Activated CD4-positive, alpha-beta T cell treated with anti-CD3 and anti-CD28 coated beads for 24 hours (primary cell): ENCODE measurements at regions not wholly inside any gene's neighbourhood (a gene's known extent, or its start where the extent isn't known, plus 50 kb on each side); places are given as distances from the start of the nearest gene placed in this dataset.

Experiments
- DNase-seq, 2 donors: peaks; one replicate each; pipeline ENCODE4 v3.0.0-alpha.2; 2020; ENCODE audit warnings: low read depth in 2 of 2

DNA sequence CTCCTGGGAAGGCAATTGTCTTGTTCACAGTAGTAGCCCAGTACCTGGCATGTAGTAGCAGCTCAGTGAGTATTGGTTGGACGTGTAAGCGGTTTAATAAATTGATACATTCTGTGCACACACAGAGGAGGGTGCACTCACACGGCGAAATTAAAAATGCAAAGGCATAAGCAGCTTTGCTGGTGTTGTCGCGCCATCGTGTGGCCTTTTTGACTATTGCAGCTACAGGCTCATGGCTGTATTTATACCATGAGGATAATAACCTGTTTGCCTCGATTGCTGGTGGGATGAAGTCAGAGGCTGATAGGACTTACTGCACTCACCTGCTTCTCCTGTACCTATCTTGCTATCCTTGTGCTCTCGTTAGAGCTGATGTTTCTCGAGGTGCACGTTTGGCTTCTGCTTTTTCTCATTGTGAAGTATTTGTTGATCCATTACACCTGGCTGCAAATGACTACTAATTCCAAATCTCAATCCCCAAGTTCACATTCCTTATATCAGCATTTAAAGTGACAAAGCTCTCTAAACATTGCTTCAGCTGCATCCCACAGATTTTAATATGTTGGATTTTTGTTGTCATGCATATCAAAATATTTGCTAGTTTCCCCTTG, 61.5 kb downstream of the TBXT start:
- DNase-seq = peak; percentile 14 to 74

- no peak for DNase-seq
Observed at GRCh38 chr6:166105341-166106075, 62.1 kb downstream of the TBXT start.

DNA sequence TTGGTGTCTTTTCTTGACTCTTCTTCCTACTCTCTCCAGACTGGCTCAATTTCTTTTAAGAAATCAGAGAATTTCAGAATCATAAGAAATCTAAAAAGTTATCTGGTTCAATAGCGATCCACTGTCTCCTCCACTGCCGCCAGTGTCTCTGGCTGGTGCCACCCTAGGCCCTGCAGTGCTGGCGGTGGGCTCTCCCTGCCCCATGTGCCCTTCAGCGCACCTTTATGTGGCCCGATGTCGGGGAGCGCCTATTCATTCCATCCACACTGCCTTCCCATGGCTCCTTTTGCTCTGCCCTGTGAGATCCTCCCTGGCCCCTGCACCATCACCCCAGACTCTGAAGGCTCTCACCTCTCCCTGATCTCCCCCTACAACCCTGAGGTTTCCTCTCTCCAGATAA, 62.8 kb downstream of the TBXT start:
- DNase-seq = no peak

DNA sequence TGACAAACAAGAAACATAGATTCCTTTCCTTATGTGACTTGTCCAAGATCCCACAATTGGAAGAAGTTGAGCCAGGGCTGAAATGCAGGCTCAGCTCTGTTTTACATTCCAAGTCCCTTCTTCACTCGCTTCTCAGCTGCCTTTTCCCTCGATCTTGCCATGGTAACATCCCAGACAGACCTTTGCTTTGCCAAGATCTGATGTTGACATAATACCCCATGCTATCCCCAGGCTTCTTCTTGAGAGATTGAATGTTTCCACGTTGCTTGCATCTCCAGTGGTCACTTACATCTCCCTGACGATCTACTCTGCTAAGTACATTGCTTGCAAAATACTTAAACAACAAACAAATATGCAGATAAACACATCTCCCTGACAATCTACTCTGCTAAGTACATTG, 63.5 kb downstream of the TBXT start:
- no peak for DNase-seq

GRCh38 chr6:166101819-166102419, 65.7 kb downstream of the TBXT start:
- DNase-seq = no peak

- peak; percentile 8 to 60 for DNase-seq
Observed at GRCh38 chr6:166097914-166098522, 69.6 kb downstream of the TBXT start.

GRCh38 chr6:166087852-166088251, 79.8 kb downstream of the TBXT start:
- no peak for DNase-seq

DNA sequence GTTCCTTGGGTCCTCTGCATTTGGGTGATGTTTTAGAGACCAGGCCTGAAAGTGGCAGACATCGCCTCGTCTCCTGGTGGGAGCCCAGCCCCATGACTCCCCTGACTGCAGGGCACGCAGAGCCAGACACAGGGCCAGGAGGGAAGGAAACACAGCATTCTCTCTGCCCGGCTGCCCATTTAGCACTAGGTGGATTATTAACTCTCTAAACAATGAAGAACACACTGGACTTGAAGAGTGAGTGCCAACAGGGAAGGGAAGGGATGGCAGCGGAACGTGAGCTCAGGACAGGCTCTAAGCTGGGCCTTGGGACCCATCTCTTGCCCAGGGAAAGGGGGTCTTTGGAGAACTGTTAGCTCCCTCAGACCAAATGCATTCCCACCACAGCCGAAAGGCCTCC, 80.4 kb downstream of the TBXT start:
- DNase-seq = no peak

- no peak for DNase-seq
Observed at GRCh38 chr6:166085500-166085899, 82.2 kb downstream of the TBXT start.

- no peak for DNase-seq
Observed at GRCh38 chr6:166084951-166085350, 82.7 kb downstream of the TBXT start.

- no peak for DNase-seq
Observed at GRCh38 chr6:166079841-166080240, 87.8 kb downstream of the TBXT start.

DNA sequence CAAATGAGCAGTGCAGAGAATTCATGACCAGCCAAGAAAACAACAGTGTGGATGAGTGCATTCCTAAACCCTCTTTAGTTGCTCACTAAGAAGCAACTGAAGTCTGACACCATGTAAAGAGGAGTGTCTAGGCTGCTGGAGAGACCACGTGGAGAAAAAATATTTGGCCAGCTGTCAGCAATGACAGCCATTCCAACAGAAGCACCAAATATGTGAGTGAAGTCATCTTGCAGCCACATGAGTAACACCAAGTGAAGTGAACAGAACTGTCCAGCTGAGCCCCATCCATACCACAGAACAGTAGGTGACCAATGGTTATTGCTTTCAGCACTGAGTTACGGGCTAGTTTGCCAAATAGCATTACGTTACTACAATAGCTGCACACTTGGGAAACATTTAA, 89.4 kb downstream of the TBXT start:
- DNase-seq = no peak

DNA sequence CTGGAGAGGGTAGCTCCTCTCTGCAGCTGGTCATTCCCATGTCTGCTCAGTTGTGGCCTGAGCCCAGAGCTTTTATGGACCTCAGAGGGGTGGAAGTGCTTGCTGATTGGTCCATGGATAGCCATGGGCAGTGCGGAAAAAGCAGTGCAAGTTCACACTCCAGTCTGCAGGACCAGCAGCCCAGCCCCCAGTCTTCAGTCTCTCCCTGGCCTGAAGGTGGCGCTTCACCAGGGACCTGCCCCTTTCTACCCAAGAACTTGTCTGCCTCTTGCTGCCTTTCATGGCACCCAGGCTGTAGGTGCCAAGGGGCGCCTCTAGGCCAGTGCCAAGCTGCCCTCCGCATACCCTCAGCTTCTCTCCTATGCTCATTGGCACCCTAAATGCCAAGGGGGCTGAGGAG, 91.0 kb downstream of the TBXT start:
- no peak for DNase-seq

DNA sequence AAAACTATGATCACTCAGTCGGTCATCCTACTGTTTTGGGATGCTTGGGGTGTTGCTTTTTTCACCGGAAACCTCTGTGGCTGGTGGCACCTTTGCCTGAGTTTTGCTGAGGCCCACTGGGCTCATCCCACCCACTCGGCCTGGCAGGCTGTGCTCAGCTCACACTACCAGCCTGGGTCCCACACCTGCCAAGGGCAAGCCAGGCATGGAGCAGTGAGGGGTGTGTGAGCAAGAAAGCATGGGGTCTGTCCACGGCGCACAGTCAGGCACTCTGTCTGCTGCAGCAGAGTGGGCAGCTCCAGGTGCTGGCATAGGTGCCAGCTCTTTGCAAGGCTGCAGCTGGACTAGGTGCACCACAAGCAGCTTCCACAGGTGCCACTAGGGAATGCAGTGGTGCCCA, 91.7 kb downstream of the TBXT start:
- no peak for DNase-seq

GRCh38 chr6:166075186-166075585, 92.5 kb downstream of the TBXT start:
- DNase-seq = no peak

DNA sequence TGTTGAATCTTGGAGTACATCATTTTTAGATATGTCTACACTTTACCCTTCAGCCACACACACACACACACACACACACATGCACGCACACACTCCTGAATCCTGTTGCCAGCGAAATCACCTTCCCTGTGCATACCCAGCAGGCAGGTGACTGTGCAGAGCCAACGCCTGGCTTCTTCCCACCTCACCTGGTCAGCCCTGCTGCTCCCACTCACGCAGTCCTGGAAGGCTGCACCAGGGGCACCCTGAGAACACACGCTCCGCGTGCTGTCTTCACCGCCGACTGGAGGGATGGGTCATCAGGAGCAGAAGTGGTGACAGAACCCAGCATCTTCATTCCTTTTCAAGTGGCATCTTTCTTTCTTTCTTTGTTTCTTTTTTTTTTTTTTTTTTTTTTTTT, 94.6 kb downstream of the TBXT start:
- DNase-seq = no peak

DNA sequence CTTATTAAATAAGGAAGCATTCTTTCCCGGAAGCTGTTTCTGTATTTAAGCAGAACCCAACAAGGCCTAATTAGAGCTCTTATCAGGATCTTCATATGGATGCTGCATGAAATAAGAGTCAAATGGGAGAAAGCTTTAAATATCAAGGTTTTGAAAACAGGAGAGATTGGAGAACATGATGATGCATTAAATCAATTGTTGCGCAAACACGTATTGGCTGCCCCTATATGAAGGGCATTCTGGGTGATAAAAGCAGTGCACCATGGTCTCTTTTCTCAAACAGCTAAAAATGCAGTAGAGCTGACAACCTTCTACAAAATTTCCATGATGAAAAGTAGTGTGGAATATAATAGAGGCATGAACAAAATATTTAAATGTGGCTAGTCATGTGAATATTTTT, 98.9 kb downstream of the TBXT start:
- DNase-seq = no peak

DNA sequence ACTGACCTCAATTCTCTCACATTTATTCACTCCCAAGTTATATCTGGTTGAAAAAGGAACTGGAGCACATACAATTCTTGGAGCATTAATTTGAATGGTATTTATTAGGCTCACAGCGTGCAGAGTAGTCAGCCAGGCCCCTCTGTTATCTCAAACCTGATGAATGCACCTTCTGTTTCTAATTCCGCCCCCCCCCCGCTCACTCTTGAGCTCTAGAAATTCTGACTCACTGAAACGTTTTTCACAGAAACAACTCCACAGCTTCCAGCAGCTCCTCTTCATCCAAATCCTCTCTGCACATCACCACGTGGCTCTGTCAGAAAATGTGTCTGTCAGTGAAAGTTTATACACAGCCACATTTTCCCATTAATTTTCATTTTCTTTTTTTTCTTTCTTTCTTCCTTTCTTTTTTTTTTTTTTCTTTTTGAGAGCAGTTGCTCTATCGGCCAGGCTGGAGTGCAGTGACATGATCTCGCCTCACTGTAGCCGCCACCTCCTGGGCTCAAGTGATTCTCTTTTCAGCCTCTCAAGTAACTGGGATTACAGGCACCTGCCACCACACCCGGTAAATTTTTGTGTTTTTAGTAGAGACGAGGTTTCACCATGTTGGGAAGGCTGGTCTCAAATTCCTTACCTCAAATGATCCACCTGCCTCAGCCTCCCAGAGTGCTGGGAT, 109.4 kb downstream of the TBXT start:
- no peak for DNase-seq

DNA sequence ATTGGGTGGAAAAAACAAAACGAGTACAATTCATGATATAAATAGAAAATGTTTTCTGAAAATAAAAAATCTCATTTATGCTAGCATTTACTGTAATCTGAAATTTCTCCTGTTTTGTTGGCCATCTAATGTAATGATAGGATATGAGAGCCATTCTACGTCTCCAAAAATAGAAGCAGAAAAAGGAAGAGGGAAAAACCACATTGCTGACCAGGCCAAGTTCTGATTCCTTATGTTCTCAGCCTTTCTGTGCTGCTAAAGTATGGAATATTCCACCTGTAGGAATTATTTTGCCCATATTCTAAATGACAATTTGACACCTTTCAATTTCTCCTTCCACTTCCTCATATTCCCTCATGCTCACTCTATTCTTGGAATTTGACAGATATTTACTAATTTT, 110.2 kb downstream of the TBXT start:
- DNase-seq = no peak

DNA sequence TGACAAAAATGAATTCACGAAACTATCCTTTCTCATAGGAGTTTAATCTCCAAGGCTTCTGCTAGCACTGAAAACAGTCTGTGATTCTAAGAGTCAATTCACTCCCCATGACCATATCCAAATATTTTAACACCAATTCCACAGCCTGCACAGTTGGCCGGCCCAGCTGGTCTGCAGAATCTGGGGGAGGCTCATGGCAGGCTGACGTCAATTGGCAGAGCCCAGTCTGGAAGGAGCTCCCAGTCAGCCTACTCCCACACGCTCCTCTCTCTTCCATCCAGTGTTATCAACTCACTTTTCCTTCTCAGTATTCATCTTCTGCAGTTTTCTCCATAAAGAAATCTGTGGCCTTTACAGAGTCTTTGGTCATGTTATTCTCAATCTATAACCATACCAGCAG, 111.0 kb downstream of the TBXT start:
- no peak for DNase-seq

- no peak for DNase-seq
Observed at GRCh38 chr6:166055801-166056200, 111.8 kb downstream of the TBXT start.

DNA sequence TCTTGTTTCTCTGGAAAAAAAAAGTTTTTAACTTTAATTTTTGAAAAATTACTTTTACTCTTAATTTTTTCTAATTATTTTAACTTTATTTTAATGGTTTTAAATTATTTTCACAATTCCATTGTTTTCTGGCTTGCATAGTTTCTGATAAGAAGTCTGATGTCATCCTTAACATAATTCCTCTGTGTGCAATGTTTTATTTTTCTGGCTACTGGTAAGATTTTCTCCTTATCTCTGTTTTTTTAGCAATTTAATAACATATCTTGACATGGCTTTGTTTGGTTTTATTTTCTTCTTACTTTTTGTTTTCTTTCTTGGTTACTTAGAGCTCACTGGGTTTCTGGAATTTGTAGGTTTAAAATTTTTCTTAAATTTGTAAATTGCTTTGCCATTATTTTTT, 114.8 kb downstream of the TBXT start:
- DNase-seq = no peak
